CD8-positive, alpha-beta memory T cell (primary cell): ENCODE measurements at regions not wholly inside any gene's neighbourhood (a gene's known extent, or its start where the extent isn't known, plus 50 kb on each side); places are given as distances from the start of the nearest gene placed in this dataset.

Source experiments
- CTCF ChIA-PET: fragments of 350-600 bp; sonication (Branson Sonifier 250); formaldehyde crosslinking; loops from one replicate; lab custom pipeline; 2021; ENCODE audit warnings: antibody characterized with exemption; lab: Charles Lee
- POLR2A ChIA-PET: fragments of 350-600 bp; sonication (Branson Sonifier 250); formaldehyde crosslinking; loops from one replicate; lab custom pipeline; 2021; ENCODE audit warnings: antibody characterized with exemption; lab: Charles Lee
- DNase-seq, 5 donors: peaks; one replicate each; pipeline versions ENCODE4 v3.0.0 to v3.0.0-alpha.2; 2020 to 2022; ENCODE audit warnings: mixed read lengths in 1 of 5
- H3K27ac ChIP-seq: one replicate; pipeline ENCODE4 v1.7.0; 2013; ENCODE audit warnings: low read depth, mild to moderate bottlenecking, low read length, moderate library complexity
- H3K27me3 ChIP-seq: 2 replicates; pipeline ENCODE4 v1.7.0; 2013; ENCODE audit warnings: low read length, mild to moderate bottlenecking; ENCODE audit not compliant: insufficient read depth, poor library complexity, severe bottlenecking
- H3K36me3 ChIP-seq: 2 replicates; pipeline ENCODE4 v1.7.0; 2013; ENCODE audit warnings: mild to moderate bottlenecking, low read length, moderate library complexity; ENCODE audit not compliant: insufficient read depth
- H3K4me1 ChIP-seq: 2 replicates; pipeline ENCODE4 v1.7.0; 2013; ENCODE audit warnings: mild to moderate bottlenecking, low read length, moderate library complexity; ENCODE audit not compliant: insufficient read depth
- H3K4me3 ChIP-seq: 2 replicates; pipeline ENCODE4 v1.7.0; 2013; ENCODE audit warnings: mild to moderate bottlenecking, low read length
- H3K9me3 ChIP-seq: 2 replicates; pipeline ENCODE4 v1.7.0; 2013; ENCODE audit warnings: mild to moderate bottlenecking, low read length
- H3K27ac Mint-ChIP-seq, 8 donors: one replicate each; pipeline ENCODE4 v1.8.0; 2020 to 2021; ENCODE audit warnings: mixed read lengths in 8 of 8, mild to moderate bottlenecking in 6 of 8, inconsistent platforms in 3 of 8, moderate library complexity in 3 of 8
- H3K27me3 Mint-ChIP-seq, 2 donors: one replicate each; pipeline ENCODE4 v1.8.0; 2020 to 2021; ENCODE audit warnings: mixed read lengths in 2 of 2, mild to moderate bottlenecking in 1 of 2, moderate library complexity in 1 of 2
- H3K36me3 Mint-ChIP-seq, 3 donors: one replicate each; pipeline ENCODE4 v1.8.0; 2020 to 2021; ENCODE audit warnings: mixed read lengths in 3 of 3, inconsistent platforms in 1 of 3, mild to moderate bottlenecking in 1 of 3
- H3K4me1 Mint-ChIP-seq, 3 donors: one replicate each; pipeline ENCODE4 v1.8.0; 2020 to 2021; ENCODE audit warnings: mixed read lengths in 3 of 3, inconsistent platforms in 1 of 3, mild to moderate bottlenecking in 1 of 3
- H3K4me3 Mint-ChIP-seq, 7 donors: one replicate each; pipeline ENCODE4 v1.8.0; 2020 to 2021; ENCODE audit warnings: mixed read lengths in 7 of 7, mild to moderate bottlenecking in 6 of 7, moderate library complexity in 4 of 7, inconsistent platforms in 2 of 7
- H3K9me3 Mint-ChIP-seq, 5 donors: one replicate each; pipeline ENCODE4 v1.8.0; 2020 to 2022; ENCODE audit warnings: mixed read lengths in 5 of 5, mild to moderate bottlenecking in 3 of 5, moderate library complexity in 2 of 5, inconsistent platforms in 1 of 5

DNA sequence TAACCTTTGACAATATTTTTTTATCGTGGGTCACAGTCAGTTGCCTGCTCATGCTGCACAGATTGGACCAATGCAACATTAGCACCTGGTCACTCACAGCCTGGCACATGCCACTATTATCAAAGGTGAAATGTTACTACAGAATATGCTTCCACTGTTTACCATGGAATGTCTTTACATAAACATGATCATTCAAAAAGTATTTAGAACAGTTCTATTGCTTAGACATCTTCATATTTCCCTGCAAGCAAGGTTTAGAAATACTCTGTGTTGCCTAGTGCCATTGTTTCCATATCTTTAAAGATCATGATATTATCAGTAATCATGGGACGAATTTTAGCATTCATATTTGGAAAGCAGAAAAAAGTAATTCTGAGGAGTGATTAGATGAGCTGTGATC is 179.9 kb upstream of the CHRM2 start:
- Histone ChIP-seq H3K4me1 (no peaks in the 10 kb centered on the region), H3K27ac (no peak overlapping the region), H3K36me3 (no peaks in the 10 kb centered on the region), H3K27me3 (no peaks in the 10 kb centered on the region), H3K4me3 (no peak overlapping the region), H3K9me3 (no peaks in the 10 kb centered on the region)
- POLR2A ChIA-PET = no interaction called here
- Mint-ChIP-seq H3K4me1 (no peaks in the 10 kb centered on the region), H3K36me3 (no peaks in the 10 kb centered on the region), H3K27ac (no peak overlapping the region), H3K9me3 (peaks cover 3 to 16% (median 13%) of the 10 kb centered on the region in 5 donors), H3K27me3 (no peaks in the 10 kb centered on the region), H3K4me3 (no peak overlapping the region)
- CTCF ChIA-PET = no interaction called here
- no peak for DNase-seq

DNA sequence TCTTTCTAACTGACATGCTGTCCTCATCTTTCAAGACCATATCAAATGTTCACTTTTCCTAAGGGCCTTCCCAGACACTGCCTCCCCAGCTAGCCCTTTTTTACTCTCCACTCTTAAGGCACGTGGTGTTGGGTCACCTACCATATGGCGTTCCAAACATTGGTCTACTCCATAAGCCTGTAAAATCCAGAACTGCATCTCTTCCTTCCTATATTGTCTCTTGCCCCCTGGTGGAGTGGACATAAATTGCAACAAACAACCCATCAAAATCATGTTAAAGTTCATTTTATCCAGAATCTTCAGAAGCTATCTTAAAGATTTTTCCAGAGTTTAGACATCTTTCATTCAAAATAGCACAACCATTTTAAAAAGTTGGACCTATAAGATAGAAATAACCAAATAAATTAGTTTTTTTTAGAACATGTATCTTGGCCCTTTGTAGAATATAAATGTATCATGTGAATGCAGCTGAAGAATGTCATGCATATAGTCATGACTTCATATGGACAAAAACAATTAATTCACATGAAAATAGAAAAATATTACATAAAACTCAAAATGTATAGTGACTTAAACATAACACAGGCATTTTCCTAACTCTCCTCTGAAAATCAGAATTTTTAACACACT is 180.6 kb upstream of the CHRM2 start:
- H3K9me3 Mint-ChIP-seq = peaks cover 3 to 16% (median 13%) of the 10 kb centered on the region in 5 donors
- no peaks in the 10 kb centered on the region for H3K4me1 ChIP-seq
- no peak overlapping the region for H3K27ac ChIP-seq
- H3K9me3 ChIP-seq = no peaks in the 10 kb centered on the region
- H3K4me3 Mint-ChIP-seq = no peak overlapping the region
- H3K27me3 ChIP-seq = no peaks in the 10 kb centered on the region
- H3K4me3 ChIP-seq = no peak overlapping the region
- ChIA-PET CTCF (no interaction called here), POLR2A (no interaction called here)
- no peaks in the 10 kb centered on the region for H3K27me3 Mint-ChIP-seq
- H3K4me1 Mint-ChIP-seq = no peaks in the 10 kb centered on the region
- no peak for DNase-seq
- H3K27ac Mint-ChIP-seq = no peak overlapping the region
- H3K36me3 Mint-ChIP-seq = no peaks in the 10 kb centered on the region
- no peaks in the 10 kb centered on the region for H3K36me3 ChIP-seq

DNA sequence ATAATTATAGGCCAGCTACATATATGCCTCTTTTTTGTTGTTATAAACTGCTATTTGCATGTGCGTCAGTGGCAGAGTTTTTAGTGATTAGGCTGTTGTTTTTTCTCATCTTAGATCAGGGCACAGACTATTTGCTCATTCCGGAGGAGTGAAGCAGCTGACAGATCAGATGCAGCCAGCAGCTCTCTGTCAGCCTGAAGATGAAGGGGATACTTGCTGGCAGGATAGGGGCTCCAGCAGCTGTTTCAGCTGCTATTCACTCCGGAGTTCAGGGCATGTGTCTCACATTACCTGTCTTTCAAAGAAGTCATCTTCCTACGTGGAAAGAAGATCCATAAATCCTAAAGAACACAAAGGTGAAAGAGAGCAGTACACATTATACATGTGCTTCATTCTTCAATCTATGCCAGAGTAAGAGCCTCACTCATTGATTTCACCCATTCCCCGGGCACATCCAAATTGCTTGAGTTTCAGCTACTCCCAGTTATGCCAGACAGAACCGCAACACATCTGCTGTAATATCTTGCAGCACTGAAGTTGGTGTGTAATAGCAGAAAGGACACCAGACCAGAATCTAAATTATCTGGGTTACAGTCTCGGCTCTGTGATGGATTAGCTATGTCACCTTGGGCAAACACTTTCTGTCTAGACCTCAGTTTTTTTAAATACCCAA is 182.8 kb upstream of the CHRM2 start:
- no peak for DNase-seq
- CTCF ChIA-PET = interaction anchor here (0.9 kb wide), 1 partner anchor 24 kb away, joined by 3 read pairs; no protein-coding TSS in a partner anchor
- POLR2A ChIA-PET = no interaction called here

DNA sequence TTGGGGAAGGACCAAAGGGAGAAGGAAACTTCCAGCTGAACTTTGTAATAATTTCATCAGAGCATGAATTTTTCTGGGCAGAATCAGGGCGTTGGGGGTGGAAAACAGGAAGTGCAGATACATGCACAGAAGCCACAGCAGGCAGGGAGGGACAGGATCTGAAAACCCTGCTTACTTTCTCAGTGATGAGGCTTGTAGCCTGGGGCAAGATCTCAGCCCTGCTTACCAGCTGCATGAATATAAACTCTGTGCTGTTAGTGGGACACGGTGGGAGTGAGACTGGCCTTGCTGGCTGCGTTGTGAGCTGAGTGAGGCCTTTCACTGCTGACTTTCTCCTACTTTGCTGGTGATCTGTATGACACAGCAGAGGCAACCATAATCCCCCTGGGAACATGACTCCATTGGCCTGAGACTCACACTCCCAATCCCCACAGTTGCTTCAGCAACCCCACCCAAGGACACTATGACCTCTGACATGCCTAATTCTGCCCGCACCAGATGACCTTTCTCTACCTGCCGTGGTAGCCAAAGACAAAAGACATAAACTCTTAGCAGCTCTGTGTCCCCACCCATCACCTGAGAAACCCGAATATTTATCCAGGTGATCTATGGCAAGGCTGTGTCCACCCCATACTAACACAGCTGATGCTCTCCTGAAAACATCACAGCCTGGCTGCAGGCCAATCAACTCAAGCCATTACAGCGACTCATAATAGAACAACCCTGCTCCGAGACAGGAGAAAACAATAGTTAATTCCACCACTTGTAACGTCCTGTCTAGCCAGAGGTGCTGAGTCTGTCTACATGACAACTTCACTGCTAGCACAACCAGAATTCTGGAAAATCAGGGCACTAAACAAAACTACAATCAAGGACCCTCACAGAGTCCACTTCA is 190.7 kb upstream of the CHRM2 start:
- H3K27ac Mint-ChIP-seq = no peak overlapping the region
- CTCF ChIA-PET = no interaction called here
- Histone ChIP-seq H3K4me3 (no peak overlapping the region), H3K9me3 (no peaks in the 10 kb centered on the region), H3K4me1 (no peaks in the 10 kb centered on the region), H3K27me3 (no peaks in the 10 kb centered on the region), H3K27ac (no peak overlapping the region), H3K36me3 (no peaks in the 10 kb centered on the region)
- no peaks in the 10 kb centered on the region for H3K36me3 Mint-ChIP-seq
- POLR2A ChIA-PET = no interaction called here
- no peaks in the 10 kb centered on the region for H3K27me3 Mint-ChIP-seq
- no peaks in the 10 kb centered on the region for H3K4me1 Mint-ChIP-seq
- peaks cover 12 to 27% (median 18%) of the 10 kb centered on the region in 5 donors for H3K9me3 Mint-ChIP-seq
- H3K4me3 Mint-ChIP-seq = no peak overlapping the region
- no peak for DNase-seq

More for the DNA sequence above, 182.8 kb upstream of the CHRM2 start:
- H3K27ac Mint-ChIP-seq = no peak overlapping the region
- H3K27me3 Mint-ChIP-seq = no peaks in the 10 kb centered on the region
- no peak overlapping the region for H3K27ac ChIP-seq
- H3K27me3 ChIP-seq = no peaks in the 10 kb centered on the region
- no peaks in the 10 kb centered on the region for H3K36me3 ChIP-seq
- H3K36me3 Mint-ChIP-seq = no peaks in the 10 kb centered on the region
- peaks cover 3 to 16% (median 4%) of the 10 kb centered on the region in 5 donors for H3K9me3 Mint-ChIP-seq
- H3K4me3 Mint-ChIP-seq = no peak overlapping the region
- no peaks in the 10 kb centered on the region for H3K9me3 ChIP-seq
- no peaks in the 10 kb centered on the region for H3K4me1 Mint-ChIP-seq
- no peak overlapping the region for H3K4me3 ChIP-seq
- H3K4me1 ChIP-seq = no peaks in the 10 kb centered on the region

DNA sequence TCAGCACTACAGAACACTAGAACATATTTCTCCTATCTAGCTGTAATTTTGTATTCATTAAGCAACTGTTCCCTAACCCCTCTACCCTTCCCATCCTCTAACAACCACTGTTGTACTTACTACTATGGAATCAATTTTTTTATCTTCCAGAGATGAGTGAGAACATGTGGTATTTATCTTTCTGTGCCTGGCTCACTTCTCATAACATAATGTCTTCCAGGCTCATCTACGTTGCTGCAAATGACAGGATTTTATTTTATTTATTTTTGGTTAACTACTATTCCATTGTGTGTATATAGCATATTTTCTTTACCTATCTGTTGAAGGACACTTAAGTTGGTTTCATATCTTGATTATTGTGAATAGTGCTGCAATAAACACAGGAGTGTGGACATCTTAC is 200.9 kb upstream of the CHRM2 start:
- H3K27ac Mint-ChIP-seq = no peak overlapping the region
- CTCF ChIA-PET = no interaction called here
- POLR2A ChIA-PET = no interaction called here

DNA sequence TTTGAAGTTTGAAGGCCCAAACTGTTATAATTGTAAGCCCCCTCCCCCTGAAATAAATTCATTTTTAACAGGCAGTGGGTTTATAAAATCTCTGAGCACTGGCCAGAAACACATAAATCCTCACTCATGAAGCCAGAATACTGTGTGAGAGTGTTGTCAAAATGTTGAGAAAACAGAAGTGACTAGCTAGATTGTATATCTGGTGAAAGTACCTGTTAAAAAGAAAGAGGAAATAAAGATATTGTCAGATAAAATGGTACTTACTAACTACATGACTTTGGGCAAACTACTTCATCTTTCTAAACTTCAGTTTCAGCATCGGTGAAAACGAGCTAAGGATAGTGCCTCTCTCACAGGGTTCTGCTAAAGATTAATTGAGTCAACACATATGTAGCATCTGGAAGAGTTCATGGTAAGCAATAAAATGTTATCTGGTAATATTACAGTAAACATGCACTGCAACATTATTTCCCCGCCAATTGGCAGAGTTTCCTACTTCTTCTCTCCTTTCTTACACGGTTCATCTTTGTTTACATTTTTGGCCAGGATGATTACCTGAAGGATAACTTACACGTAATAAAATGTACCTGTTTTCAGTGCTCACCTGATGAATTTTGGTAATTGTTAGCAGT is 202.5 kb upstream of the CHRM2 start:
- Mint-ChIP-seq H3K27ac (no peak overlapping the region), H3K36me3 (no peaks in the 10 kb centered on the region), H3K4me1 (no peaks in the 10 kb centered on the region), H3K4me3 (no peak overlapping the region), H3K27me3 (no peaks in the 10 kb centered on the region), H3K9me3 (peaks cover 4 to 31% (median 7%) of the 10 kb centered on the region in 5 donors)
- Histone ChIP-seq H3K4me3 (no peak overlapping the region), H3K36me3 (no peaks in the 10 kb centered on the region), H3K4me1 (no peaks in the 10 kb centered on the region), H3K9me3 (no peaks in the 10 kb centered on the region), H3K27ac (no peak overlapping the region), H3K27me3 (no peaks in the 10 kb centered on the region)
- DNase-seq = no peak
- ChIA-PET CTCF (no interaction called here), POLR2A (no interaction called here)

More for the DNA sequence above, 200.9 kb upstream of the CHRM2 start:
- Mint-ChIP-seq H3K4me3 (no peak overlapping the region), H3K27me3 (no peaks in the 10 kb centered on the region), H3K36me3 (no peaks in the 10 kb centered on the region), H3K9me3 (peaks cover 8 to 37% (median 15%) of the 10 kb centered on the region in 5 donors), H3K4me1 (no peaks in the 10 kb centered on the region)
- DNase-seq = no peak
- H3K4me3 ChIP-seq = no peak overlapping the region
- no peaks in the 10 kb centered on the region for H3K9me3 ChIP-seq
- H3K36me3 ChIP-seq = no peaks in the 10 kb centered on the region
- H3K4me1 ChIP-seq = no peaks in the 10 kb centered on the region
- H3K27ac ChIP-seq = no peak overlapping the region
- H3K27me3 ChIP-seq = no peaks in the 10 kb centered on the region

DNA sequence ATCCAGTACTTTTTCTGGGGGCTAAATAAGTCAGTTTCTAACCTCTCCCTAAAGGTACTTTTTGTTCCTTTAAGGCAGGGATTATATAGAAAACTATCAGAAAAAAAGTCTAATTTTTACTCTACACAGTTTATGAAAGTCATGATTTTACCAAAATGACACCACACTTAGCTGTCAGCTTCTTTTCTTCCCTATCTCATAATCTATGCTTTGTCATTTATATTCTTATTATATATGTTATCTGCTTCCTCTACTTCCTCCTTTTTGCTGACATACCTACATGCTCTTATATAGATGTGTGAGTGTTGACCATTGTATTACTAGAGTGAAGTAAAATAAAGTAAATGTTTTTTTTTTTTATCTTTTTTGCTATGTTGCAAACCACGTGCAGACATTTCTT is 203.9 kb upstream of the CHRM2 start:
- no peaks in the 10 kb centered on the region for H3K27me3 ChIP-seq
- no peak overlapping the region for H3K27ac ChIP-seq
- no peaks in the 10 kb centered on the region for H3K36me3 ChIP-seq
- H3K4me3 ChIP-seq = no peak overlapping the region
- H3K9me3 ChIP-seq = no peaks in the 10 kb centered on the region
- Mint-ChIP-seq H3K36me3 (no peaks in the 10 kb centered on the region), H3K4me1 (no peaks in the 10 kb centered on the region), H3K9me3 (peaks cover 0 to 22% (median 4%) of the 10 kb centered on the region in 5 donors), H3K27ac (no peak overlapping the region), H3K4me3 (no peak overlapping the region), H3K27me3 (no peaks in the 10 kb centered on the region)
- ChIA-PET CTCF (no interaction called here), POLR2A (no interaction called here)
- no peak for DNase-seq
- H3K4me1 ChIP-seq = no peaks in the 10 kb centered on the region
